BE2C (cell line): ENCODE measurements at regions not wholly inside any gene's neighbourhood (a gene's known extent, or its start where the extent isn't known, plus 50 kb on each side); places are given as distances from the start of the nearest gene placed in this dataset.

Source experiments
- DNase-seq: peaks from one replicate; pipeline ENCODE4 v3.0.0-alpha.2; 2020
- H3K27me3 ChIP-seq: fragments of 250-450 bp; sonication (Bioruptor Pico); 2 replicates; pipeline ENCODE4 v1.5.1; 2020; ENCODE audit warnings: mild to moderate bottlenecking
- H3K36me3 ChIP-seq: fragments of 250-450 bp; sonication (Bioruptor Pico); 2 replicates; pipeline ENCODE4 v1.5.1; 2020; ENCODE audit warnings: mild to moderate bottlenecking
- H3K4me1 ChIP-seq: fragments of 250-450 bp; sonication (Bioruptor Pico); 2 replicates; pipeline ENCODE4 v1.5.1; 2020
- H3K4me3 ChIP-seq: 2 replicates; pipeline ENCODE4 v1.5.1; 2011; ENCODE audit warnings: low read depth, low read length
- H3K9me3 ChIP-seq: fragments of 250-450 bp; sonication (Bioruptor Pico); 2 replicates; pipeline ENCODE4 v1.5.1; 2020
- TF ChIP-seq, protein P1 (sequence below): IDR thresholded peaks from 2 replicates; pipeline ENCODE4 v1.5.1; 2012; ENCODE audit warnings: mild to moderate bottlenecking, low read depth, low read length

DNA sequence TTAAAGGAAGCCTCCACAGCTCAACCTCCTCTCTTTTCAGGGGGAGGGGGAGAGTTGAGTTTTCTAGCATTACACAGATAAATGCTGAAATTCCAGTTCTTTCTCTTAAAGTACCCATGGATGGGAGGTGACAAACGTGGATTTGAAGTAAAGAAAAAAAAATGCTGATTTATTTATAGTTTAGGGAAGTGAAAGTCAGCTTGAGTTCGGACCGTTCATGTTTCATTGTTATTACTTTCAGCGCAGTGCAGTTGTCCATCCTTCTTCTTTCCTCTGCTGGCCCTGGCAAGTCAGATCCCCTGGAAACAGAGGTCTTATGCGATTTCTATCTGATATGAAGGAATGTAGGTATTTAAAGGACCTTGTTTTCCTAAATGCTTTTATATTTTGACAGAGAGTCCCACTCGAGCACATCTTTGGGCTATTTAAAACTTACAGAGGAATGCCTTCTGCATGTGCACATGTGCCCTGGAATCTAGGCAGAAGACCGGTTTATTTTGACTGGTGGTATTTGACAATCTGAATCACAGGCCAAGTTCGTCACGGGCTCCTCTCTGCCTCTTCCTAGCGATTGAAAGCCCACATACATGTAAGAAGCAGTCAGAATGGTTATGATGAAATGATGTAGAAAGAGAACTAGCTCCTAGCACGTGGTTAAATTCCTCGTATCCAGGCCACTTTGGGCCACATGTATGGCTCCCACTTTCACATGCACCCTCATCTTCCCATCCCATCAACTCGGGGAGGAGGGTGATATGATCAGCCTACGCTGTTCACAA, 385.2 kb upstream of the KLF4 start:
- Histone ChIP-seq H3K9me3 (no peaks in the 10 kb centered on the region), H3K36me3 (no peaks in the 10 kb centered on the region), H3K4me3 (no peak overlapping the region), H3K4me1 (no peaks in the 10 kb centered on the region), H3K27me3 (no peaks in the 10 kb centered on the region)
- DNase-seq: no peak
- TF ChIP-seq, protein P1, sequence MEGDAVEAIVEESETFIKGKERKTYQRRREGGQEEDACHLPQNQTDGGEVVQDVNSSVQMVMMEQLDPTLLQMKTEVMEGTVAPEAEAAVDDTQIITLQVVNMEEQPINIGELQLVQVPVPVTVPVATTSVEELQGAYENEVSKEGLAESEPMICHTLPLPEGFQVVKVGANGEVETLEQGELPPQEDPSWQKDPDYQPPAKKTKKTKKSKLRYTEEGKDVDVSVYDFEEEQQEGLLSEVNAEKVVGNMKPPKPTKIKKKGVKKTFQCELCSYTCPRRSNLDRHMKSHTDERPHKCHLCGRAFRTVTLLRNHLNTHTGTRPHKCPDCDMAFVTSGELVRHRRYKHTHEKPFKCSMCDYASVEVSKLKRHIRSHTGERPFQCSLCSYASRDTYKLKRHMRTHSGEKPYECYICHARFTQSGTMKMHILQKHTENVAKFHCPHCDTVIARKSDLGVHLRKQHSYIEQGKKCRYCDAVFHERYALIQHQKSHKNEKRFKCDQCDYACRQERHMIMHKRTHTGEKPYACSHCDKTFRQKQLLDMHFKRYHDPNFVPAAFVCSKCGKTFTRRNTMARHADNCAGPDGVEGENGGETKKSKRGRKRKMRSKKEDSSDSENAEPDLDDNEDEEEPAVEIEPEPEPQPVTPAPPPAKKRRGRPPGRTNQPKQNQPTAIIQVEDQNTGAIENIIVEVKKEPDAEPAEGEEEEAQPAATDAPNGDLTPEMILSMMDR: no peak

- Histone ChIP-seq H3K27me3 (no peaks in the 10 kb centered on the region), H3K4me1 (no peaks in the 10 kb centered on the region), H3K4me3 (no peak overlapping the region), H3K9me3 (no peaks in the 10 kb centered on the region), H3K36me3 (no peaks in the 10 kb centered on the region)
- TF ChIP-seq, protein P1: no peak
- no peak for DNase-seq
Measured at GRCh38 chr9:107874137-107874536, 384.6 kb upstream of the KLF4 start.

- TF ChIP-seq, protein P1: no peak
- Histone ChIP-seq H3K27me3 (no peaks in the 10 kb centered on the region), H3K4me3 (no peak overlapping the region), H3K36me3 (no peaks in the 10 kb centered on the region), H3K4me1 (no peaks in the 10 kb centered on the region), H3K9me3 (no peaks in the 10 kb centered on the region)
- no peak for DNase-seq
Measured at GRCh38 chr9:107872457-107873192, 383.1 kb upstream of the KLF4 start.

- TF ChIP-seq, protein P1: no peak
- H3K36me3 ChIP-seq: no peaks in the 10 kb centered on the region
- H3K4me1 ChIP-seq: no peaks in the 10 kb centered on the region
- no peaks in the 10 kb centered on the region for H3K27me3 ChIP-seq
- no peak overlapping the region for H3K4me3 ChIP-seq
- DNase-seq: no peak
- H3K9me3 ChIP-seq: no peaks in the 10 kb centered on the region
Measured at GRCh38 chr9:107870927-107871680, 381.5 kb upstream of the KLF4 start.

DNA sequence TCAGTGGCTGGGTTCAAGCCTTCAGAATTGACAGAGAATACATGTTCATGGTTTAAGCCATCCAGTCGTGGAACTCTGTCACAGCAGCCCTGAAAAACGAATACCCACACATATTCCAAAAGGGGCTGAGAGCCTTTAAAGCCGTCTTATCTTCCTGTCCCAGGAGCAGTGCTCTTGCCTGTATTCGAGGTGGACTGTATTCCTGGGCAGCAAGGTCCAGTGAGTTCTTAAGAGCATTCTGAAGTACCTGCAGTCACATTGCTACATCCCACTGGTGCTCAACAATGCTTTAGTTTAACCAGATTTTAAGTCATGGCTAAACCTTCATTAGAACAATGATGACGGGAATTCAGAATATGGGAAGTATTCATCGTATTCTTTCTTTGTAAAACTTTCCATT, 380.7 kb upstream of the KLF4 start:
- Histone ChIP-seq H3K9me3 (no peaks in the 10 kb centered on the region), H3K36me3 (no peaks in the 10 kb centered on the region), H3K4me1 (no peaks in the 10 kb centered on the region), H3K4me3 (no peak overlapping the region), H3K27me3 (no peaks in the 10 kb centered on the region)
- TF ChIP-seq, protein P1: no peak
- no peak for DNase-seq
